H9 (cell line): ENCODE measurements at regions not wholly inside any gene's neighbourhood (a gene's known extent, or its start where the extent isn't known, plus 50 kb on each side); places are given as distances from the start of the nearest gene placed in this dataset.

Experiments used
- DNase-seq: peaks from one replicate; pipeline ENCODE4 v3.0.0-alpha.2; 2017
- H2AFZ ChIP-seq: one replicate; pipeline ENCODE4 v1.6.1; 2013; ENCODE audit warnings: mild to moderate bottlenecking, low read length, control low read depth, moderate library complexity
- H2AK5ac ChIP-seq: 2 replicates; pipeline ENCODE4 v1.6.1; 2013; ENCODE audit warnings: low read length, control low read depth, mixed read lengths; ENCODE audit not compliant: insufficient read length
- H2BK120ac ChIP-seq: one replicate; pipeline ENCODE4 v1.6.1; 2013; ENCODE audit warnings: low read depth, mild to moderate bottlenecking, low read length, control low read depth, inconsistent platforms; ENCODE audit not compliant: poor library complexity, severe bottlenecking
- H2BK12ac ChIP-seq: 2 replicates; pipeline ENCODE4 v1.6.1; 2013; ENCODE audit warnings: low read length, control low read depth, mixed read lengths, low read depth; ENCODE audit not compliant: insufficient read length
- H2BK15ac ChIP-seq: 2 replicates; pipeline ENCODE4 v1.6.1; 2013; ENCODE audit warnings: low read depth, low read length, control low read depth
- H2BK20ac ChIP-seq: one replicate; pipeline ENCODE4 v1.6.1; 2013; ENCODE audit warnings: low read depth, mild to moderate bottlenecking, low read length, control low read depth, inconsistent platforms; ENCODE audit not compliant: poor library complexity, severe bottlenecking
- H2BK5ac ChIP-seq: 2 replicates; pipeline ENCODE4 v1.6.1; 2013; ENCODE audit warnings: low read length, control low read depth, mixed read lengths; ENCODE audit not compliant: insufficient read length
- H3K14ac ChIP-seq: 2 replicates; pipeline ENCODE4 v1.6.1; 2013; ENCODE audit warnings: low read length, control low read depth; ENCODE audit not compliant: insufficient read depth
- H3K18ac ChIP-seq: 2 replicates; pipeline ENCODE4 v1.6.1; 2013; ENCODE audit warnings: low read depth, mild to moderate bottlenecking, mixed read lengths, low read length, control low read depth; ENCODE audit not compliant: insufficient read length
- H3K23ac ChIP-seq: 2 replicates; pipeline ENCODE4 v1.6.1; 2013; ENCODE audit warnings: low read length, control low read depth, mixed read lengths, low read depth; ENCODE audit not compliant: insufficient read length
- H3K23me2 ChIP-seq: 2 replicates; pipeline ENCODE4 v1.6.1; 2013; ENCODE audit warnings: low read depth, mild to moderate bottlenecking, mixed read lengths, low read length, control low read depth; ENCODE audit not compliant: insufficient read length, poor library complexity, severe bottlenecking
- H3K27ac ChIP-seq: 2 replicates; pipeline ENCODE4 v1.5.1; 2013; ENCODE audit warnings: low read length, control low read depth, mixed read lengths, low read depth; ENCODE audit not compliant: insufficient read length
- H3K27me3 ChIP-seq: 2 replicates; pipeline ENCODE4 v1.6.1; 2013; ENCODE audit warnings: low read length, control low read depth, inconsistent platforms; ENCODE audit not compliant: insufficient read depth
- H3K4ac ChIP-seq: 2 replicates; pipeline ENCODE4 v1.6.1; 2013; ENCODE audit warnings: low read depth, mild to moderate bottlenecking, control low read depth, inconsistent platforms, low read length, moderate library complexity
- H3K4me1 ChIP-seq: 2 replicates; pipeline ENCODE4 v1.6.1; 2013; ENCODE audit warnings: low read length, control low read depth, inconsistent platforms; ENCODE audit not compliant: insufficient read depth
- H3K4me2 ChIP-seq: 2 replicates; pipeline ENCODE4 v1.6.1; 2013; ENCODE audit warnings: low read length, control low read depth, mixed read lengths; ENCODE audit not compliant: insufficient read length, insufficient read depth
- H3K56ac ChIP-seq: 2 replicates; pipeline ENCODE4 v1.6.1; 2013; ENCODE audit warnings: low read depth, mild to moderate bottlenecking, mixed read lengths, low read length, control low read depth; ENCODE audit not compliant: insufficient read length
- H3K79me1 ChIP-seq: 2 replicates; pipeline ENCODE4 v1.6.1; 2013; ENCODE audit warnings: low read depth, mild to moderate bottlenecking, moderate library complexity, low read length, control low read depth, inconsistent platforms; ENCODE audit not compliant: insufficient read depth, poor library complexity, severe bottlenecking
- H3K79me2 ChIP-seq: 2 replicates; pipeline ENCODE4 v1.6.1; 2013; ENCODE audit warnings: low read length, control low read depth, inconsistent platforms; ENCODE audit not compliant: insufficient read depth
- H3K9ac ChIP-seq: 2 replicates; pipeline ENCODE4 v1.6.1; 2013; ENCODE audit warnings: low read length, control low read depth, mixed read lengths; ENCODE audit not compliant: insufficient read length; ENCODE audit errors: extremely low read depth
- H3K9me3 ChIP-seq: one replicate; pipeline ENCODE4 v1.6.1; 2013; ENCODE audit warnings: low read depth, low read length, inconsistent platforms; ENCODE audit not compliant: control insufficient read depth
- H3T11ph ChIP-seq: one replicate; pipeline ENCODE4 v1.6.1; 2013; ENCODE audit warnings: mild to moderate bottlenecking, low read length, control low read depth, inconsistent platforms
- H4K20me1 ChIP-seq: one replicate; pipeline ENCODE4 v1.6.1; 2013; ENCODE audit not compliant: control insufficient read depth, insufficient read length, insufficient read depth
- H4K5ac ChIP-seq: 2 replicates; pipeline ENCODE4 v1.6.1; 2013; ENCODE audit warnings: low read depth, mild to moderate bottlenecking, mixed read lengths, low read length, control low read depth; ENCODE audit not compliant: insufficient read length
- H4K8ac ChIP-seq: replicated peaks from 2 replicates; pipeline ENCODE4 v1.6.1; 2013; ENCODE audit warnings: low read length, control low read depth, mixed read lengths, low read depth; ENCODE audit not compliant: insufficient read length
- H4K91ac ChIP-seq: 2 replicates; pipeline ENCODE4 v1.6.1; 2013; ENCODE audit warnings: low read depth, mild to moderate bottlenecking, moderate library complexity, mixed read lengths, low read length, control low read depth; ENCODE audit not compliant: insufficient read length
- H3K27ac Mint-ChIP-seq, 3 experiments: 2 replicates in 2 of 3; 3 replicates in 1 of 3; pipeline ENCODE4 v1.8.0; 2020 to 2021; ENCODE audit warnings: mixed read lengths in 3 of 3, mild to moderate bottlenecking in 1 of 3, moderate library complexity in 1 of 3
- H3K27me3 Mint-ChIP-seq: 2 replicates; pipeline ENCODE4 v1.8.0; 2021; ENCODE audit warnings: low read depth, mild to moderate bottlenecking, moderate library complexity, mixed read lengths
- H3K36me3 Mint-ChIP-seq, 3 experiments: 2 replicates in 2 of 3; 3 replicates in 1 of 3; pipeline ENCODE4 v1.8.0; 2020 to 2021; ENCODE audit warnings: low read depth in 3 of 3, mixed read lengths in 3 of 3; ENCODE audit not compliant: insufficient read depth in 1 of 3
- H3K4me1 Mint-ChIP-seq, 2 experiments: 2 replicates each; pipeline ENCODE4 v1.8.0; 2020; ENCODE audit warnings: mixed read lengths in 2 of 2
- H3K4me3 Mint-ChIP-seq, 2 experiments: 2 replicates in 1 of 2; 3 replicates in 1 of 2; pipeline ENCODE4 v1.8.0; 2020 to 2021; ENCODE audit warnings: mild to moderate bottlenecking in 2 of 2, mixed read lengths in 2 of 2, moderate library complexity in 1 of 2
- H3K9me3 Mint-ChIP-seq, 2 experiments: 2 replicates in 1 of 2; 3 replicates in 1 of 2; pipeline ENCODE4 v1.8.0; 2020; ENCODE audit warnings: mild to moderate bottlenecking in 2 of 2, mixed read lengths in 2 of 2, moderate library complexity in 1 of 2
- CTCF ChIP-seq: fragments of 200-600 bp; sonication (generic); conservative IDR thresholded peaks from 3 replicates; pipeline ENCODE4 v1.8.0; 2021; ENCODE audit warnings: antibody characterized with exemption, mild to moderate bottlenecking
- WGBS: extraction: QIAGEN DNeasy Blood & Tissue Kit; methylation state at CpG from one replicate; pipeline ENCODE4 v1.1.7; 2013; ENCODE audit warnings: missing lambda C conversion rate, low lambda C conversion rate, mixed read lengths; ENCODE audit not compliant: insufficient read length; ENCODE audit errors: extremely low coverage; 5-methylcytosine and 5-hydroxymethylcytosine counted together

GRCh38 chr9:14993061-14993800 is 83.0 kb upstream of the FREM1 start:
- no peak overlapping the region for H3K27ac ChIP-seq
- no peak overlapping the region for H2BK12ac ChIP-seq
- H2BK15ac ChIP-seq, result no peak overlapping the region
- H3K4me1 ChIP-seq, result no peaks in the 10 kb centered on the region; the same call in 1 of the 2 replicates
- no peak overlapping the region for H2AFZ ChIP-seq
- WGBS, result no CpG with 5 or more reads among the region's 49 CpGs
- peak overlapping the region; percentile 60 for H3K9ac ChIP-seq
- TF ChIP-seq CTCF, result no peak
- no peak overlapping the region for H2AK5ac ChIP-seq
- no peak overlapping the region; the same call in 1 of the 2 replicates for H3K14ac ChIP-seq
- no peak overlapping the region for H2BK5ac ChIP-seq
- H2BK120ac ChIP-seq, result no peak overlapping the region
- H3K79me1 ChIP-seq, result no peaks in the 10 kb centered on the region
- no peak overlapping the region for H3K18ac ChIP-seq
- no peaks in the 10 kb centered on the region for H3K23me2 ChIP-seq
- Mint-ChIP-seq H3K36me3 (no peaks in the 10 kb centered on the region), H3K27ac (peak overlapping the region; percentile 18 to 65 (median 21); a peak in 6 of 7 replicates), H3K4me1 (peaks cover 15 to 20% of the 10 kb centered on the region in 2 experiments), H3K4me3 (peak overlapping the region; percentile 78 to 87), H3K9me3 (no peaks in the 10 kb centered on the region), H3K27me3 (peaks cover 4% of the 10 kb centered on the region)
- no peaks in the 10 kb centered on the region for H3K9me3 ChIP-seq
- peak overlapping the region; percentile 79 for H3K4me2 ChIP-seq
- no peak overlapping the region for H3K56ac ChIP-seq
- H4K20me1 ChIP-seq, result no peaks in the 10 kb centered on the region
- no peak overlapping the region for H4K5ac ChIP-seq
- peak; percentile 97 for DNase-seq
- H3K4ac ChIP-seq, result no peak overlapping the region
- no peak overlapping the region for H3T11ph ChIP-seq
- H4K91ac ChIP-seq, result no peak overlapping the region
- no peaks in the 10 kb centered on the region for H3K79me2 ChIP-seq
- H3K23ac ChIP-seq, result no peak overlapping the region
- H4K8ac ChIP-seq, result no peak overlapping the region
- H2BK20ac ChIP-seq, result no peak overlapping the region
- no peaks in the 10 kb centered on the region for H3K27me3 ChIP-seq
